ENCODE measurements at regions not wholly inside any gene's neighbourhood (a gene's known extent, or its start where the extent isn't known, plus 50 kb on each side); places are given as distances from the start of the nearest gene placed in this dataset.

- no peak for DNase-seq (ENCODE audit: low read depth in 2 of 2)
Observed at GRCh38 chr4:15270201-15270600, 157.6 kb upstream of the C1QTNF7 start.

GRCh38 chr4:15286041-15286440 lies 141.8 kb upstream of the C1QTNF7 start:
- no peak for DNase-seq (ENCODE audit: low read depth in 2 of 2)

- no peak for DNase-seq (ENCODE audit: low read depth in 2 of 2)
Observed at GRCh38 chr4:15291122-15291521, 136.7 kb upstream of the C1QTNF7 start.

GRCh38 chr4:15293711-15294110 lies 134.1 kb upstream of the C1QTNF7 start:
- no peak for DNase-seq (ENCODE audit: low read depth in 2 of 2)

GRCh38 chr4:15294202-15294601 lies 133.6 kb upstream of the C1QTNF7 start:
- DNase-seq (ENCODE audit: low read depth in 2 of 2), result no peak

- DNase-seq (ENCODE audit: low read depth in 2 of 2), result no peak
Observed at GRCh38 chr4:15294832-15295231, 133.0 kb upstream of the C1QTNF7 start.

GRCh38 chr4:15295421-15296162 lies 132.2 kb upstream of the C1QTNF7 start:
- no peak for DNase-seq (ENCODE audit: low read depth in 2 of 2)

GRCh38 chr4:15297344-15297743 lies 130.5 kb upstream of the C1QTNF7 start:
- DNase-seq (ENCODE audit: low read depth in 2 of 2), result no peak

- DNase-seq (ENCODE audit: low read depth in 2 of 2), result no peak
Observed at GRCh38 chr4:15299627-15300026, 128.2 kb upstream of the C1QTNF7 start.

GRCh38 chr4:15303052-15303641 lies 124.7 kb upstream of the C1QTNF7 start:
- no peak for DNase-seq (ENCODE audit: low read depth in 2 of 2)

- no peak for DNase-seq (ENCODE audit: low read depth in 2 of 2)
Observed at GRCh38 chr4:15314974-15315373, 112.9 kb upstream of the C1QTNF7 start.

GRCh38 chr4:15317246-15317645 lies 110.6 kb upstream of the C1QTNF7 start:
- DNase-seq (ENCODE audit: low read depth in 2 of 2), result no peak

- no peak for DNase-seq (ENCODE audit: low read depth in 2 of 2)
Observed at GRCh38 chr4:15318621-15319348, 109.0 kb upstream of the C1QTNF7 start.

GRCh38 chr4:15320121-15320678 lies 107.6 kb upstream of the C1QTNF7 start:
- no peak for DNase-seq (ENCODE audit: low read depth in 2 of 2)

- DNase-seq (ENCODE audit: low read depth in 2 of 2), result no peak
Observed at GRCh38 chr4:15322006-15322405, 105.8 kb upstream of the C1QTNF7 start.

- DNase-seq (ENCODE audit: low read depth in 2 of 2), result no peak
Observed at GRCh38 chr4:15325987-15326386, 101.8 kb upstream of the C1QTNF7 start.

GRCh38 chr4:15327311-15328298 lies 100.2 kb upstream of the C1QTNF7 start:
- no peak for DNase-seq (ENCODE audit: low read depth in 2 of 2)

- no peak for DNase-seq (ENCODE audit: low read depth in 2 of 2)
Observed at GRCh38 chr4:15331930-15332329, 95.9 kb upstream of the C1QTNF7 start.

GRCh38 chr4:15332377-15332776 lies 95.5 kb upstream of the C1QTNF7 start:
- no peak for DNase-seq (ENCODE audit: low read depth in 2 of 2)

GRCh38 chr4:15333692-15334633 lies 93.9 kb upstream of the C1QTNF7 start:
- DNase-seq (ENCODE audit: low read depth in 2 of 2), result no peak
